ENCODE measurements at regions not wholly inside any gene's neighbourhood (a gene's known extent, or its start where the extent isn't known, plus 50 kb on each side); places are given as distances from the start of the nearest gene placed in this dataset.

DNA sequence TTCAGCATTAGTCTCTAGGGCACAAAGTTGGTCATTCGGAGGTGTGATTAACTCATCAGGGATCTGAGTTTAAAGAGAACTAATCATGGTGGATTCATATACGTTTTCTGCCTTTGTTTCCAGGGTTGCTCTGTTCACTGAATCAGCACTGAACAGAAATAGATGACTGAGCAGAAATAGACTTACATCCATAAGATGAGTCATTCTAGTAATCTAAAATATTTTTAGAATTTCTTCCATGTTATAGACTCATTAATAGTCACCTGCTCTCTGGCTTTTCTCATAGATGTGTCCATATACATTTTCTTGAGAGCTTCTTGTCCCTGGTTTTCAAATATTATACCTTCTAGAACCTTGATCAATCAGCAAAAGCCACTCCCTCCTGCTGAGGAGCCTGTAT is 837.6 kb upstream of the DPPA4 start:
- TF ChIP-seq, protein P1, sequence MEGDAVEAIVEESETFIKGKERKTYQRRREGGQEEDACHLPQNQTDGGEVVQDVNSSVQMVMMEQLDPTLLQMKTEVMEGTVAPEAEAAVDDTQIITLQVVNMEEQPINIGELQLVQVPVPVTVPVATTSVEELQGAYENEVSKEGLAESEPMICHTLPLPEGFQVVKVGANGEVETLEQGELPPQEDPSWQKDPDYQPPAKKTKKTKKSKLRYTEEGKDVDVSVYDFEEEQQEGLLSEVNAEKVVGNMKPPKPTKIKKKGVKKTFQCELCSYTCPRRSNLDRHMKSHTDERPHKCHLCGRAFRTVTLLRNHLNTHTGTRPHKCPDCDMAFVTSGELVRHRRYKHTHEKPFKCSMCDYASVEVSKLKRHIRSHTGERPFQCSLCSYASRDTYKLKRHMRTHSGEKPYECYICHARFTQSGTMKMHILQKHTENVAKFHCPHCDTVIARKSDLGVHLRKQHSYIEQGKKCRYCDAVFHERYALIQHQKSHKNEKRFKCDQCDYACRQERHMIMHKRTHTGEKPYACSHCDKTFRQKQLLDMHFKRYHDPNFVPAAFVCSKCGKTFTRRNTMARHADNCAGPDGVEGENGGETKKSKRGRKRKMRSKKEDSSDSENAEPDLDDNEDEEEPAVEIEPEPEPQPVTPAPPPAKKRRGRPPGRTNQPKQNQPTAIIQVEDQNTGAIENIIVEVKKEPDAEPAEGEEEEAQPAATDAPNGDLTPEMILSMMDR (conservative IDR thresholded peaks at IDR 0.05; ENCODE audit: low read length), result no peak
- DNase-seq (ENCODE audit: low read depth), result no peak
- H3K4me3 ChIP-seq (ENCODE audit: low read length), result no peak overlapping the region

DNA sequence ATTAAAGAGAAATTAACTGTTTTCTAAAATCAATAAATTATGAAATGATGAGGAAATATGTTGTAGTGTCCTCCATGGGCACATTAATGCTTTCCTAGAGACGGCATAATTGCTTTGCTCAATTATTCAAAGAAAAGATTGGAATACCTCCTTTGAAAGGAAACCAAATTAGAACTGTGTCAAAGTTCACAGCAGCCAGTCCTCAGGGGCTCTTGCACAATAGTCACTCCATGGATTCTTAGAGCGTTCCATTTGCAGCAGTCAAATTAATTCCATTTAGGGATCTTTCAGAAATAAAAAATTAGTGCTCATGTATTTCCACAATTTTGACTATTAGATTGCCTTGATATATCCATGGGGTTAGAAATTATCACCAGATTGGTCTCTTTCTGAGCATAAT is 841.6 kb upstream of the DPPA4 start:
- TF ChIP-seq, protein P1 (conservative IDR thresholded peaks at IDR 0.05; ENCODE audit: low read length), result no peak
- DNase-seq (ENCODE audit: low read depth), result peak; percentile 47
- no peak overlapping the region for H3K4me3 ChIP-seq (ENCODE audit: low read length)

DNA sequence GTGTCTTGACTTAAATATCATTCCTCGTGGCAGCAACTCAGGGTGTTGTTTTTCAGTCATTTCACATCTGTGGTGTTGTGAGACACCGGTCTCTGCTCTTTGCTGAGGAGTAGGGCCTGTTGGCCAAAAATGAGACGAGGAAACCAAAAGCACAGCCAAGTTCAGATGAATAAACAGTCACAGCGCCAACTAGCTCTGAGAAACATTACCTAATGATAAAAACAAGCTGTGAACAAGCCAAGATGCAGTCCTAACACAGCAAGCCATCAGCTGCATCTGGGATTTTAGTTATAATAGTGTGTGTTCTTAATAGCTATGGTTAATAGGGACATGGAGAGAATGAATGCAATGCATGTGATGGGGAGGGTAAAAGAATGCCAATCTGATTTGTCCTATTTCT is 843.4 kb upstream of the DPPA4 start:
- peak; percentile 75 for DNase-seq (ENCODE audit: low read depth)
- TF ChIP-seq, protein P1 (conservative IDR thresholded peaks at IDR 0.05; ENCODE audit: low read length), result 0 out of 2 replicates have a peak, but pooled peaks have one; percentile 10
- H3K4me3 ChIP-seq (ENCODE audit: low read length), result no peak overlapping the region; the same call in 1 of the 2 replicates

DNA sequence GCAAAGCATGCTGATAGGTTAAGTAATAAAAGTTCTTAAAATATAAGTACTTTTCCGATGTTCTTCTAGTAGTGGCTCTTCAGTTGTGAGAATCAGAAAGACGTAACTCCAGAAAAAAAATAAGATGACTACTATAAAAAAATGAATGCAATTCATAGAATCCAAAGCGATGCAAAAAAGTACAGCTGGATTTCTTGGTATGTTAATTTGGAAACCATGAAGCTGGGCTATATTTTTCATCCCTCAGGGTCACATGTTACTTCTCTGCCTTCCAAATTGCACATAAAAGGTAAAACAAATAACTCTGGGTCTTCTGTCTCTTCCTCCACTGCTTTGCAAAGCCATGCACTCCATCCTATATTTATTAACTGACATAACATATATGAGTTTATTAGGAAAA is 843.9 kb upstream of the DPPA4 start:
- TF ChIP-seq, protein P1 (conservative IDR thresholded peaks at IDR 0.05; ENCODE audit: low read length), result no peak
- no peak overlapping the region for H3K4me3 ChIP-seq (ENCODE audit: low read length)
- DNase-seq (ENCODE audit: low read depth), result no peak

DNA sequence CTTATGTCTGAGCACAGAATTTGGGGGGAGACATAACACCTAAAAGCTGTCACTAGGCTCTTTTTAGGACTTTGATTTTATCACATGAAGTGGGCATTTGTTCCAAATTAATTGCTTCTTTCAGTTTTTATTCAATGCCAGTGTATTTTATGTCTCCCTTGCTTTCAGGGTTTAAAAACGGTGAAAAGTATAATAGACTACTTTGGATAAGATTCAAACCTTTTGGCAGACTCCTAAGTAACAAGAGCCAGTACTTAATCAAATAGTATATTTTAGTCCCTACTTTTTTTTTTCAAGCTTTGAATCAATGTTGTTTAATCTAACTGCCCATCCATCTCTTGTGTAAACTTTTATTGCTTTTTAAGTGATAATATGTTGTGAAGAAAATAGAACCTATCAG is 847.2 kb upstream of the DPPA4 start:
- no peak for DNase-seq (ENCODE audit: low read depth)
- TF ChIP-seq, protein P1 (conservative IDR thresholded peaks at IDR 0.05; ENCODE audit: low read length), result no peak
- H3K4me3 ChIP-seq (ENCODE audit: low read length), result no peak overlapping the region

DNA sequence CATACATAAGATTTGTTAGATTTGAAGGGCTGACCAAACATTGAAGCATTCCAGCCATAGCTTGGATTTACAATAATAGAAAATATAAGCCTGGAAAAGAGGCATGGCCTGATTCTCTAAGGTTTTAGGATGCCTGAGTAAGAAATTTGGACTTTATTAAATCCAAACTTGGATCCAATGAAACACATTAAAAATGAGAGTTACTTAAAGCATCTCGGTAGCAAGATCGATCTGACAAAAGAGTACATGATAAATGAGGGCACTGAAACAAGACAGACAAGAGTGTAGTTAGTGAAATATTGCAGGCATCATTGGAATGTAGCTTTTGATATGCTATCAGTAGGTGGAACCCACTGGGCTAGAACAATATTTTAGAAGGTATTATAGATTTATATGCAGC is 855.7 kb upstream of the DPPA4 start:
- DNase-seq (ENCODE audit: low read depth), result no peak
- TF ChIP-seq, protein P1 (conservative IDR thresholded peaks at IDR 0.05; ENCODE audit: low read length), result no peak
- H3K4me3 ChIP-seq (ENCODE audit: low read length), result no peak overlapping the region

DNA sequence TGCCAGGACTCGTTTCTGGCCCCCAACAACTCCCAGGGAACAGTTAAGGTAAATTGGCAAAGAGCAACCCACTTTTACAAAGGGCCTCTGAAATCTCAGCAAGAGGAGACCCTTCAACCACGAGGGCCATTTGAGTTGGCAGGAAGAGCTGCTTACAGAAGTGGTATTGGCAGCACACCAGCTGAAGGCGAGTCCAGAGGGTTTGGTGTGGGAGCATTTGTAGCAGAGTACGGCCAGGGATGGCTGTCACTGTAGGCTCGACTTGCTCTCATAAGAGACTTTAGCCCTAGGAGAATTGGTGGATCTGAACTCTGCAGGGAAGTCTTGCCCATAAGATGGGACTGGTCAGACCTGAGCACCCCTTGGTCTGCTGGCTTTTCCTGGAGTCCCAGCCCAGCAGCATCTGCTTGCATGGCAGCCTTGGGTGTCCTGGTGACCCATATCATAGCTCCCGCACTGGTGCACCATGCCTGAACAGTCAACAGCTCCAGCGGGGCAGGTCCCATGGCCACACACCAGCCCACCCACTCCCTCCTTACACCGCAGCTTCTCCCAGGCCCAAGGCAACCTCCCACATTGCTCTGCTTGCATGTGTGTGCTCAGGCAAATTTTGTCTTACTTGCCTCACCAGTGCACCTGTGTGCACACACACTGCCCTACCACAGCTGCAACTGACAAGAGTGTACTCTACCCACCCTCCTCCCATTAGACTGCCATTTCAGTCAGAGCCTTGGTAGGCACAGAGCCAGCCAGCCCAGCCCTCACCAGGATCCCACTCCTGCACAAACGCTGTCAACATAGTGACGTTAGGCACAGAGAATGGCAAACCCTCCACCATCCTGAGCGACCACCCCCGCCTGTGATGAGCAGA is 861.6 kb upstream of the DPPA4 start:
- no peak overlapping the region for H3K4me3 ChIP-seq (ENCODE audit: low read length)
- no peak for DNase-seq (ENCODE audit: low read depth)
- TF ChIP-seq, protein P1 (conservative IDR thresholded peaks at IDR 0.05; ENCODE audit: low read length), result no peak
